ENCODE measurements at regions not wholly inside any gene's neighbourhood (a gene's known extent, or its start where the extent isn't known, plus 50 kb on each side); places are given as distances from the start of the nearest gene placed in this dataset.

DNA sequence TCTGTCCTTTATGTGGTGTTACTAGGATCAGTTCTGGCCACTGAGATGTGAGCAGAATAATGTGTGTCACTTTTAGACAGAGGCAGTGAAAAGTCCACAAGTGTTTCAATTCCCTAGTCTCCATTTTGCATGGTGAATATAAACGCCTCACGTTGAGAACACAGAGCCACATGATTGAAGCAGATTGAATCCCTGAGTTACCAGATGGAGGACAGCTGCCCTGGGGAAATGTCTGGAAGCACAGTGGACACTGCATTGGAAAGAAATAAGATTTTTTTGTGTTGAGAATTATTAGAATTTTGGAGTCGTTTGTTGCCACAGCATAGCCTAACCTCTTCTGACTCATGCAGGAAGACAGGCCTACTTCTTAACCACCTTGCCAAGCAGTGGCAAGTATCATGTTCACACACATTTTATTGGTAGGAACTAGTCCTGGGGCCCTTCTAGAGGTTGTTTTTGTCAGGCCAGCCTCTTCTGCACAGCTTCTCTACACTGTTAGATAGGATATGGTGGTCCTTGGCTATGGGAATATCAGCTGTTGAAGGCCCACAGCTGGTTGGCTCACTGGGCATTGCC is 188.6 kb downstream of the TMEM182 start:
- DNase-seq (ENCODE audit: low read depth in 2 of 3, low spot score in 2 of 3), result peak in 1 of 3 donors; percentile 1

DNA sequence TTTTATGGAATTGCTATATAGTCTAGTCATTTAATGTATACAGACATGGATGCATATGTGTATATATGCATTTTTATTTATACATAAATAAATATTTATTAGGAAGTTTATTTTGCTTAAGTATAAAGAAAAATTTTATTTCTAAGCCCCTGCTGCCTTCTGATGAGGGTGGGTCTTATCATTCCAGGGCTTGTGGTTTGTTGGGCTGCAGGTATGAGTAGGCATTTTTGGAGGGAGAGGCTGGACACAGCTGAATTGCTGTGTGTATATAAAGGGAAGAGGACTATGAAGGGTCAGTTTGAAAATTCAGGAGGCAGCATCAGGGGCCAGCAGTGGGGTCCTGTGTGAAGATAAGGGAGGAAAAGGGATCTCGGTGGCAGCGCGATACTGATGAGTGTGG is 189.4 kb downstream of the TMEM182 start:
- DNase-seq (ENCODE audit: low read depth in 2 of 3, low spot score in 2 of 3), result no peak

DNA sequence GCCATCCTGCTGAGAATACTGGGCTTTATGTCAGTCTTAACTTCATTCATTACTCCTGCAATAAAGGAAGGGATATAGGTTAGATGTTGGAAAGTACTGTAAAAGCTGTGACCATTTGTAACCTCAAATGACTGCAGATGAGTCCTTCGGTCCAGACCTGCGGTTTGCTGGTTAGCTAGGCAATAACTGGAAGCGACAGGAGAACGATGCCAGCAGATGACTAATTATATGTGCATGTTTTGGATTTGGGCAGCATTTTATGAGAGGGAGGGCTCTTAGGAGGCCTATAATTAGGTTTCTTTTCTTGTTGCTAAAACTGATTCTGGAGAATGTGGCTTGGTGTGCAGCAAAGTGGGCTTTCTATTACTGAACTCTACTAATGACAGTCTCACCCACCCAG is 205.6 kb downstream of the TMEM182 start:
- DNase-seq (ENCODE audit: low read depth in 2 of 3, low spot score in 2 of 3), result no peak

DNA sequence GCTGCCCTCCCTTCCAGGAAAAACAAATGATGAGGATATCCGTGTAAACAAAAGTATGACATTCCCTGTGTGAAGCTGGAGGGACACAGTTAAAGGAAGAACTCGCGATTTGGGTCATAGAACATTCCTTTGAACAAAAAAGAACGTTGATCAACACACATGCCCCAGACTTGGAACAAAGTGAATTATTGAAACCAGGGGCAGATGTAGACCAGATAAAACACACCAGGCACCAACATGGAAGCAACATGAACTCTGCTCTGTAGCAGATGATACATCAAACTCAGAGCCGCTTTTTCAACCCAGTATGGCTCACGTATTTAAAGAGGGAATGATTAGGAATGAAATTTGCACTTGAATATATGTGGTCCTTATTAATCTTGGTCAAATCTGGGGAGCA is 206.5 kb downstream of the TMEM182 start:
- no peak for DNase-seq (ENCODE audit: low read depth in 2 of 3, low spot score in 2 of 3)

DNA sequence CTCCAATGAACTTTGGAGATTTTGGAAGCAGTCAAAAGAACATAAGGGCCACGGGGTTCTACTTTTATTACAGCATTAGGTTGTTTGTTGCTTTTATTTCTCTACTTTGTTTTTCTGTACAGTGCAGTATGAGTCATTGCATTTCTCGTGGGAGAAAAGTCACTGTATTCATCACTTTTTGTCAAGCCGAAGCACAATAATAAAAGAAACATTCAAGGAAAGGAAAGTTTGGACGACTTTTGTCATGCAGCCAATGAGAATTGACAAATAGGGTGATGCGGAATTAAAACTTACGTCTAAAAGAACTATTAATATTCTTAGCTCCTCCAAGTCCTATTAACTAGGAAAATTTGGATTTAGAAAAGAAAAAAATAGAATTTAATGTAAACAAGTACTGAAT is 209.9 kb downstream of the TMEM182 start:
- DNase-seq (ENCODE audit: low read depth in 2 of 3, low spot score in 2 of 3), result no peak

DNA sequence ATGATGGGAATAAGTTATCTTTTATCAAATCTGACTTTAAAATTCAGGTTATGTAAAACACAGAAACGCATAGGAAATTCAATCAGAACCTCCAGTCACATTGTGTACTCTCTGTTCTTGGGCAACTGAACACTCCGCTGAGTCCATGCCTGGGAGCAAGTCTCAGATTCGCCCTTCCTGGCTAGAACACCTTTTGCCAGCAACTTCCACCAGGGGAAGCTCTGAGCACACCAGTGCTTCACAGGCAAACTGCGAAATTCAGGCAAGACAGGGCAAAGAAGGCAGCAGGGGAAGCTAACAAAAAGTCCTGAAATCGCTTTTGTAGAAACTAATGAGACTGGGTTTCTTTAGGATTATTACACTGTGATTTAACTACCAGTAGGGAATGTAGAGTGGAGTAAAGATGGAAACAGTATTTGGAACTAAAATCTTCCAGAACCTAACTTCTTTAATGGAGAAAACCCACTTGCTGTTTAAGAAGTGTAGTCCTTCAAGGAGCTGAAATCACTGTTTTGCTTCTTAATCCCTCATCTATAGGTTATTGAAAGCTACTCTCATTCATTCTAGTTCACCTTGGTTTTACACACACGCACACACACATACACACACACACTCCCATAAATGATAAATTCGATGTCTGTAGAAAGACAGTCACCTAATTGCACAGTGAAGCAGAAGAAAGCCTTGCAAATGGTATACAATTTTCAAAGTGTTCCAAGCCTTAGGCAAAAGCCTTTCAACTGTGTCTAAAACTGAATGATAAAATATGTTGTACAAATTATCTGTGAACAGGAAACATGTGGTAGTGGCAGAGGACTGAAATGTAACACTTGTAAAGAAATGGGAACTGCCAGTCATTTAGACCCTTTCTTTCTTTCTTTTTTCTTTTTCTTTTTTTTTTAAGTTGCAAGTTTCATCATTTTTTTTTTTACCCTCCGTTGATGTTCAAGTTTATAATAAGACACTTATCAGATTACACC is 214.5 kb downstream of the TMEM182 start:
- peak in 2 of 3 donors; percentile 31 to 54 for DNase-seq (ENCODE audit: low read depth in 2 of 3, low spot score in 2 of 3)

DNA sequence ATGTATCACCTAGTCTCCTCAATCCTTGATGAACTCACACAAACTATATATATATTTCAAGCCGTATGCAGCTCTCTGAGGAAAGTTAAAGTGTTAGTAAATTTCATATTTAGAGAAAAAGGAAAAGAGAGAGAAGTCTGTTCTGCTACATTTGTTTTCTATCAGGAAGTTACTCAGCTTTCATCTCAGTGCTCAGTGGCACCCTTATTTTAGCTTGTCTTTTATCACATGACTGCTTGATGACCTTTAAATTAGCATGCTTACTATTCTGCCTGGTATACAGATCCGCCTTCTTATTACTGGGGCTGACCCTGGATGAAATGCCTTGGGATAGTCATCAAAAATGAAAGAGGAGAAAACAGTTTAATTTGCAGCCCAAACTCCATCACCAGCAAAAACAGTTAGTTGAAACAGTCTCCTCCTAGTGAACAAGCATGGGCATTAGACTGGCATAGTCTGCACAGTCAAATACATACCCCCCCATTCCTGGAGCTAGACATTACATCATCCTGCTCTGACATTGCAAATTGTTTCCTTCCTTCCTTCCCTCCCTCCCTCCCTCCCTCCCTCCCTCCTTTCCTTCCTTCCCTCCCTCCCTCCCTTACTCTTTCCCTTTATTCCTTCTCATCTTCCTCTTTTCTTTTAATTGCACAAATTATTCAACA is 215.7 kb downstream of the TMEM182 start:
- no peak for DNase-seq (ENCODE audit: low read depth in 2 of 3, low spot score in 2 of 3)

DNA sequence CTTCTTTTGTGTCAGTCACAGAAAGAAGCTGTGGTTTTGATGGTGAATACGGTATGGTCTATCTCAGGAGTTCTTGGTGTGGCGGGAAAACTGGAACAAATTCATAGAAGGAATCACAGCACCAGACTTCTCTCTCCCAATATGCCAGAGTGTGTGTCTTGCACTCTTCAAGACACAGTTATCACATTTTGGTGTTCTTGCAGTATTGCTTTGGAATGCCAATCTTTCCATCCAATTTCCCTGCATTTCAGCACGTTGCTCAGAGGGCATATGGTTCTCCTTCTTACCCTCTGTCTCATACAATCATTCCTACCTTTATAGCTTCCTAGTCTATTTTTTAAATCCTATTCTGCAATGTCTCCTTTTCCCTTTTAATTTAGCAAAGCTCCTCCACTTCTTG is 216.3 kb downstream of the TMEM182 start:
- no peak for DNase-seq (ENCODE audit: low read depth in 2 of 3, low spot score in 2 of 3)

DNA sequence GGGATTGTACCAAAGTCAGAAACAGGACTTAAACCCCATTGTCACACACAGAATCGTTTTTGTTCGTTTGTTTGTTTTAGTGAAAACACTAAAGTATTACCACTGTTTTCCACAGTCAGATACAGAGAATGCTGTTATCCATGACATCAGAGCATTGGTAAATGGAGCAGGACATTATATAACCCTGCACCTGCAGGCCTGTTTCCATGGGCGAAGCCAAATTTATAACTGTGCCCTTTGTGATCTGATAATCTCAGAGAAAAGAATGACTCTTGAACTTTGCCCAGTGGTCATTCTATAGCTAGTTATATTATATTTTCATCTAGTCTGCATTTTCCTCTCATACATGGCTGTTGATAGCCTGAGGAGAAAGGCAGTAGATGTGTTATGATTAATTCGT is 217.6 kb downstream of the TMEM182 start:
- no peak for DNase-seq (ENCODE audit: low read depth in 2 of 3, low spot score in 2 of 3)

DNA sequence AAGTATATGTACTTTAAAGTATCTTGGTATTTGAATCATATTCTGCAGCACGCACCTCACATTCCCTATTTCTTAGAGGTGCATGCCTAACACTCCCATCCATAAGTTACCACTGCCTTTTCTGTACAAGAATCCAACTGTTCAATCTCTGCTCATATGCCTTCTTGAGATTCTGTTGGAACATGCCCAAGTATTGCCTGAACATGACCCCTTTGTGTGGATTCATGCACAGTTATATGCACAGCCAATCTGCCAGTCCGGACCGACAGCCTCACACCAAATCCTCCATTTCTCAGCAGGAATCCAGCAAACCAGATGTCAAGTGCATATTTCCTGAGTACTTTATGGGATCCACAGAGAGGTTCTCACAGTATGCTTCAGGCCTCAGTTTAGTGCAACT is 222.0 kb downstream of the TMEM182 start:
- no peak for DNase-seq (ENCODE audit: low read depth in 2 of 3, low spot score in 2 of 3)

DNA sequence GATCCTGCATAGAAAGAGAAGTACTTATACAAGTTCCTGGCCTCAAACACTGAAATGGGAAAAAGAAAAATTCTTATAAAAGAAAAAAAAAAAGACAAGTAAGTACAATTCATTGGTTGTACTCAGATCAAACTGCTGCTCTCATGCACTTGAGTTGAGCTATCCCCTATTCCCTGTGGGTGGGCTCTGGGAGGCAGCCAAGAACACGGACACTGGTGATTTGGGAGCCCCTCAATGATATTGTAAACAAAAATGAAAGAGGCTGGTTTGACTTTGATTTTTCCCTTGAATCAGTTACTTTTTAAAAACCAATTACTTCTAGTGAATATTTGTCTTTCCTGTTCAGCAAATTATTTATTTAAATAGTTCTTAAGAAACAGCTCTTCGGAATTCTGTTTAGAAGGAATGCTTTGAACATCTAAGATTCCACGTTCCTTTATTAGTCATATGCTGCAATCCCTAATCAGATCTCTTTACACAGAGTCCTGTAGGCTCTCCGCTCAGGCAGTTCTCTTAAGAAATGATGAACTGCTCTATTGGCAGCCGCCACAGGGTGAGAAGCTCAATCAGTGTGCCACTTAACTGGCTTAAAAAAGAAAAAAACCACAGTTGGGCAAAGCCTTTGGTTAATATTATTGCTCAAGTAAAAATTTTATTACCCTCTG is 225.1 kb downstream of the TMEM182 start:
- no peak for DNase-seq (ENCODE audit: low read depth in 2 of 3, low spot score in 2 of 3)

DNA sequence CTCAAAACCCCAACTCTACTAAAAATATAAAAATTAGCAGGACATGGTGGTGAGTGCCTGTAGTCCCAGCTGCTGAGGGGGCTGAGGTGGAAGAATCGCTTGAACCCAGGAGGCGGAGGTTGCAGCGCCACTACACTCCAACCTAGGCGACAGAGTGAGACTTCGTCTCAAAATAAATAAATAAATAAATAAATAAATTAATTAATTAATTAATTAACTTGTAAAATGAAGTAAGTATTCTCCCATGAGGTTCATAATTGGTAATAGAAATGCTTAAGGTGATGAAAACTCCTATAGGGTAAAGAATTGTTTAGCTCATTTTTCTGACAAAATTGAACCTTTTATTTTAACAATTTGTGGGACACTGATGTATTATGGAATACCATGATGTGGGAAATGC is 230.8 kb downstream of the TMEM182 start:
- DNase-seq (ENCODE audit: low read depth in 2 of 3, low spot score in 2 of 3), result no peak

DNA sequence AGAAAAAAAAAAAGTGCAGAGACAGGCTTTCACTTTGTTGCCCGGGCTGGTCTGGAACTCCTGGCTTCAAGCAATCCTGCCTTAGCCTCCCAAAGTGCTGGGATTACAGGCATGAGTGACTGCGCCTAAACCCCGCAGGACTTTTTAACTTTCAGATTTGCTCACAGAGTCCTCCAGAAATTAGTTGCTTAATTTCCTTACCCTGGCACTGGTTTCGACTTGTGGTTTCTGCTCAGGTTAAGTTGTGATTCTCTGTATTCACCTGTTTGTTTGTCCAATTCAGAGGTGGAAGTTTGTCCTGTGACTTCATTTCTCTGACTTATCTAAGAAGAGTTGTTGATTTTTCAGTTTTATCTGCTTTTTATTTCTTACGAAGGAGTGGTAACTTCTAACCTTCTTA is 238.1 kb downstream of the TMEM182 start:
- DNase-seq (ENCODE audit: low read depth in 2 of 3, low spot score in 2 of 3), result no peak

DNA sequence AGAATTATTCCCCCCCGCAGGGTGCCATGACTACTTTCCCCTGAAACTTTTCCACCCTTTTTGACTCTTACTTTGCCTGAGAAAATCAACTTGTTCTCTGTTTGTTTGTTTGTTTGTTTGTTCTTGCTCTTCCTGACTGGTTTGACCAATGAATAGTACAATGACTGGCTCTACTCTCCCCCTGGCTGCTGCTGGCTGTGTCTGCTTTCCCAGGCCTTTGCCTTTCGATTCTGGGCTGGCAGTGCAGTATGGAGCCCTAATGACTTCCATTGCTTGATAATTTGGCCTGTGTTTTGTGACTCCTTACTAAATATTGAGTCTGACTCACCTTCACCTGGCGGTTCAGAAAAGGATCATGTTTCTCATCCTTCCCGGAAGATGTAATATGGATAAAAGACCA is 241.1 kb downstream of the TMEM182 start:
- DNase-seq (ENCODE audit: low read depth in 2 of 3, low spot score in 2 of 3), result no peak

DNA sequence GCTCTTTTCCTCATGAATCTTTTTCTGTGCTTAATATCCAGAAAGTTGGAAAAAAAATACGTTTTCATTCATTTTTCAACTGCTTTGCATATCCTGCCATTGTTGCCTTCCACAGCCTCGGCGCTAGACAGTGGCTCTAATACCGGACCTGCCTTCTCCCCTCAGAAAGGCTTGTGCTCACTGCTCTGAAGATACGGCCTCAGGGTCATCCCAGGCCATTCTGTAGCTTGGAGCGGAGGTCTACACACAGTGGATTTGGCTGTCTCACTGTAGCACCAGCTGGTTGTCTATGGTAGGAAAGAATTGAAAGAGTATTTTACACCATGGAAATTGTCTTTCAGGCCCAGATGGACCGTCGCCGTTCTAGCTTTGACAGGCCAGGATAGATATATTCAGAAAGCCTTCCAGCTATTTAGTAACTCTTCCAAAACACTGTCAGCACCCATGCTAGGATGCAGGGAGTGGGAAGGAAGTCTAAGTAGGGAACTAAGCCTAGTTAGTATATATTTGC is 242.0 kb downstream of the TMEM182 start:
- DNase-seq (ENCODE audit: low read depth in 2 of 3, low spot score in 2 of 3), result no peak

DNA sequence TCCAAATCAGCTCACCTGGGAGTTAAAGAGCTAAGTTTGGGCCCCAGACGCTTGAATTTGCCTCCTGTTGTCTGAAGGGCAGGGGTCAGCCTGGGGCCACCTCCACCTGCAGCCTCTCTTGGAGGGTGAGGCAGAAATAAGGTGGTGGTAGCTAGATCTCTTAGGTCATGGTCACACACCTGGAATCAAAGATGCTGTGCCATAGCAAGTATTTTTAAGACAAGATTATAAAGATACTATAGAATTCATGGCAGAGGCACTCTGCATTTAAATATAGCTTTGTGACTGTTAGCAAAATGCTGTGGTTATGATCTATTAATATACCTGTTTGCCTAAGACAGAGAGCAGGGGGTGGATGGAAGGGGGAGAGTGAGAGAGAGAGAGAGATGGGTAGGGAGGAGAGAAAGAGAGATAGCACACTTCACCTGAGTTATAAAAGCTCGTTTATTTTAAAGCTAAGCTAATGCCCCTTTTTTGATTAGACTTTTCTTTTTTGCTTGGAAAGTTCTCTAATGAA is 242.7 kb downstream of the TMEM182 start:
- DNase-seq (ENCODE audit: low read depth in 2 of 3, low spot score in 2 of 3), result no peak

DNA sequence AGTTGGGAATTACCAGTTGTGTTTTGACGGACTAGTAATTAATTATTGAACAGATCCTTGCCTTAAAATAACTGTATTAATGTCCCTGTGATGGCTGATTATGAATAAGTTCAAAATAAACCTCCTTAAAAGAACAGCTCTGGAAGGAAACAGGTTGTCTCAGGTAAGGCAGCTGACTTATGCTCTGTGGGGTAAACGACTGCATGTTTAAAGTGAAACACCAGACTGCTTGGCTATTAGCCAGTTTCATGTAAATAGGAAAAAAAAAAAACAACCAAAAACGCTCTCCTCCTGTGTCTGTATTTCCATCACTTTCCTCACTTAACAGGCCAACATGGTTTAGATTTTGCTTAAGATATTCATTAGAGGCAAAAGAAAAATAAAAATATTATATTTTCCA is 243.6 kb downstream of the TMEM182 start:
- no peak for DNase-seq (ENCODE audit: low read depth in 2 of 3, low spot score in 2 of 3)

DNA sequence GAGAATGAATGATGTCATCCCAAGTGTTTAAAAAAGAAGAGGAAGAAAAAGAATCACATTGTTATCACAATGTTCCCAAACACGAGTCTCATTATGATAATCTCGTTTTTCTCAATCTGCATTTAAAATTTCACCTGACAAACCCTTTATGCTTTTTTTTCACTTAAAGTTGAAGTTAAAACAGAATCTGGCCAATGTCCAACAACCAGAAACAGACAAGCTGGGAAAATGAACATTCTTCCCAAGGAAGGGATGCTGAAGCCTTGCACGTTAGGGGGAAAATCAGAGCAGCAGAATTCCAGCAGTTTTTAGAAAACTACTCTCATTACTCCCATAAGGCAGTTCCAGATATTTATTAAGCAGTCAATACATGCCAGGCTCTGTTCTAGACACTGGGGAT is 245.3 kb downstream of the TMEM182 start:
- no peak for DNase-seq (ENCODE audit: low read depth in 2 of 3, low spot score in 2 of 3)

DNA sequence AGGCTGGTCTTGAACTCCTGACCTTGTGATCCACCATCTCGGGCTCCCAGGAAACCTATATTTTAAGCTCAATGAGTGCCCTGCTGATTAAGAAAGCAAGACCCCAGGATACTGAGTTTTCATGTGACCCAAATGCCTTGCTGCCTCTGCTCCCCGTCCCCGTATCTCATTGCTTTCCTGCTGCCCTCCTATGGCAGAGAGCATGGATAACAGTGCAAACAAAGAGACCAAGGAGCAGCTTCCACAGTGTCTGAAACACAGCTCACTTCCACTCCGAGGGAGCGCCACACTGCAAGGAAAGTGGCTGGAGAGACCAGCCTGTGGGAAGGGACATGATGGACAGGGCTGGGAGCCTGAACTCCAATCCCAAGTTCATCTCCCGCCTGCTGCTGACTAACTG is 246.8 kb downstream of the TMEM182 start:
- no peak for DNase-seq (ENCODE audit: low read depth in 2 of 3, low spot score in 2 of 3)

DNA sequence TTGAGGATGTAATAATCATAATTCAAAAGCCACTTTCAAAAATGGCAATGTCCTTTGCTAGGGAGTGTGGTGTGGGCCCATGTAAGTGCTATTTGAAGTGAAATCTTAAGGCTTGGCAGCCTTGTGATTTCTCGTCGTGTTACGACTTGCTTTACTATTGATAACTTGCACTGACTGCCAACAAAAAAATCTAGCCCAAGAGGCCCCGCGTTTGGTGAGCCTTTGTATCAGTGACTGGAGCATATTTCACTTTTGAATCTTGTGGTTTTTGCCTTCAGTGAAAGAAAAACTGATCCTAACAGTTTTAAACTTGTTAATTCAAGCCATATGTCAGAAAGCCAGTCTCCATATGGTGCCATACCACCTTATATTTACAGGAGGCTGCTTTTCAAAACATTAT is 248.0 kb downstream of the TMEM182 start:
- no peak for DNase-seq (ENCODE audit: low read depth in 2 of 3, low spot score in 2 of 3)

DNA sequence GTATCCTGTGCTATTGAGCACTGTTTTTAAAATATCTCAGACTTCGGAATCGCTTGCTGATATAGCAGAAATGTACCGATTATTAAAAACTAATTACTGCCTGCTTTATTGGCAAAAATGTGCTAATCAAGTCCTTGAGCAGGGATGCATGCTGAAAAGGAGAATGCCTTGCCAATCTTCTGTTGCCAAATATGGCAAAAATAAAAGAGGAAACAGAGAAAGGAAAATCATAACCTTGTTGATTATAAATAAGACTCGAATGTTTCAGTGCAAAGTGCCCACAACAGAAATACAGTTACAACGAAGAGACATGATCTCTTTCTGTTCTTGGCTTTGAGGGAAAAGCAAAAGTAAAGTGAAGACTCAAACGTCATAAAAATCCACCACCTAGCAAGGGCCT is 248.5 kb downstream of the TMEM182 start:
- no peak for DNase-seq (ENCODE audit: low read depth in 2 of 3, low spot score in 2 of 3)

Measured in hematopoietic multipotent progenitor cell (in vitro differentiated cells).